ENCODE measurements at regions not wholly inside any gene's neighbourhood (a gene's known extent, or its start where the extent isn't known, plus 50 kb on each side); places are given as distances from the start of the nearest gene placed in this dataset.

GRCh38 chr1:234743791-234744611 lies 134.0 kb upstream of the IRF2BP2 start:
- TF ChIP-seq, protein P1, sequence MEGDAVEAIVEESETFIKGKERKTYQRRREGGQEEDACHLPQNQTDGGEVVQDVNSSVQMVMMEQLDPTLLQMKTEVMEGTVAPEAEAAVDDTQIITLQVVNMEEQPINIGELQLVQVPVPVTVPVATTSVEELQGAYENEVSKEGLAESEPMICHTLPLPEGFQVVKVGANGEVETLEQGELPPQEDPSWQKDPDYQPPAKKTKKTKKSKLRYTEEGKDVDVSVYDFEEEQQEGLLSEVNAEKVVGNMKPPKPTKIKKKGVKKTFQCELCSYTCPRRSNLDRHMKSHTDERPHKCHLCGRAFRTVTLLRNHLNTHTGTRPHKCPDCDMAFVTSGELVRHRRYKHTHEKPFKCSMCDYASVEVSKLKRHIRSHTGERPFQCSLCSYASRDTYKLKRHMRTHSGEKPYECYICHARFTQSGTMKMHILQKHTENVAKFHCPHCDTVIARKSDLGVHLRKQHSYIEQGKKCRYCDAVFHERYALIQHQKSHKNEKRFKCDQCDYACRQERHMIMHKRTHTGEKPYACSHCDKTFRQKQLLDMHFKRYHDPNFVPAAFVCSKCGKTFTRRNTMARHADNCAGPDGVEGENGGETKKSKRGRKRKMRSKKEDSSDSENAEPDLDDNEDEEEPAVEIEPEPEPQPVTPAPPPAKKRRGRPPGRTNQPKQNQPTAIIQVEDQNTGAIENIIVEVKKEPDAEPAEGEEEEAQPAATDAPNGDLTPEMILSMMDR (IDR thresholded peaks at IDR 0.05) = peak; percentile 25
- DNase-seq (ENCODE audit: extremely low spot score, unreplicated experiment) = no peak
- Mint-ChIP-seq H3K27ac (ENCODE audit: unreplicated experiment) (peak overlapping the region; percentile 77), H3K9me3 (ENCODE audit: unreplicated experiment) (no peaks in the 10 kb centered on the region), H3K36me3 (ENCODE audit: unreplicated experiment) (no peaks in the 10 kb centered on the region), H3K4me1 (ENCODE audit: unreplicated experiment) (peaks cover 34% of the 10 kb centered on the region), H3K27me3 (ENCODE audit: unreplicated experiment) (no peaks in the 10 kb centered on the region), H3K4me3 (ENCODE audit: unreplicated experiment) (peak overlapping the region; percentile 20)

DNA sequence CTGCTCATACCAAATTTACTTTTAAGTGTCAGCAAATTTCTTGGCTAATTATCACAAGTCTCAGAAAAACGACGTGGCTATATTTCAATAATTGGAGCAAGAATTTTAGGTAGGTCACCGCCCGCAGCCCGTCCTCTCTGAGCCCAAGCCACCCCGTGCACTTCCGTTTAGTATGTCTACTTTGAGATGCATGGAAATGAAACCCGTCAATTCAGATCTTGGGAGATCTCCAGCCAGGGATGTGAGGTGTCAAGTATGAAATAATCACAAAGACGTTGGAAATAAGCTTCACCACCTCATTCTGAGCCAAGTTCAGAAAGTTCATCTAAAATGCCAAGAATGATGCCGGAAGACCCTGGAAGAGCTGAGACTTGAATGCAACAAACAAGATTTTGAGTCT lies 132.6 kb upstream of the IRF2BP2 start:
- Mint-ChIP-seq H3K27ac (ENCODE audit: unreplicated experiment) (no peak overlapping the region), H3K4me1 (ENCODE audit: unreplicated experiment) (peaks cover 41% of the 10 kb centered on the region), H3K9me3 (ENCODE audit: unreplicated experiment) (no peaks in the 10 kb centered on the region), H3K27me3 (ENCODE audit: unreplicated experiment) (no peaks in the 10 kb centered on the region), H3K4me3 (ENCODE audit: unreplicated experiment) (no peak overlapping the region), H3K36me3 (ENCODE audit: unreplicated experiment) (peaks cover 2% of the 10 kb centered on the region)
- TF ChIP-seq, protein P1 (IDR thresholded peaks at IDR 0.05) = no peak
- no peak for DNase-seq (ENCODE audit: extremely low spot score, unreplicated experiment)

DNA sequence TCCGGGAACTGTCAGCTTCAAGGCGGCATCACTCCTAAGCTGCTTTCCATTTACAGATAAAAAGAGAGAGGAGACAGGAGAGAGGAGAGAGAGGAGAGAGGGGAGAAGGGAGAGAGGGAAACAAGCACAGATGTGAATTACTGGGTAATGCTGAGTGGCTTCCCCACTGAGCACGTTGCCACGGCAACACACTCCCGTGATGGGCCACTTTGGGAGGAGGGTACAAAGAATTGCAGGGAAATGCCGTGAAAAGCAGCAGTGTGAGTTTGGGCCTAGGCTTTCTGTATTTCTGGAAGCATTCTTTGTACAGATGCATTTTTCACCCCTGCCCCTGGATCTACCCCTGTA lies 128.0 kb upstream of the IRF2BP2 start:
- TF ChIP-seq, protein P1 (IDR thresholded peaks at IDR 0.05) = no peak
- peaks cover 13% of the 10 kb centered on the region for H3K4me1 Mint-ChIP-seq (ENCODE audit: unreplicated experiment)
- no peak overlapping the region for H3K4me3 Mint-ChIP-seq (ENCODE audit: unreplicated experiment)
- peaks cover 2% of the 10 kb centered on the region for H3K36me3 Mint-ChIP-seq (ENCODE audit: unreplicated experiment)
- no peaks in the 10 kb centered on the region for H3K27me3 Mint-ChIP-seq (ENCODE audit: unreplicated experiment)
- peak overlapping the region; percentile 57 for H3K27ac Mint-ChIP-seq (ENCODE audit: unreplicated experiment)
- H3K9me3 Mint-ChIP-seq (ENCODE audit: unreplicated experiment) = no peaks in the 10 kb centered on the region
- no peak for DNase-seq (ENCODE audit: extremely low spot score, unreplicated experiment)

GRCh38 chr1:234735916-234736315 lies 125.9 kb upstream of the IRF2BP2 start:
- H3K36me3 Mint-ChIP-seq (ENCODE audit: unreplicated experiment) = peaks cover 2% of the 10 kb centered on the region
- no peaks in the 10 kb centered on the region for H3K27me3 Mint-ChIP-seq (ENCODE audit: unreplicated experiment)
- TF ChIP-seq, protein P1 (IDR thresholded peaks at IDR 0.05) = no peak
- H3K4me3 Mint-ChIP-seq (ENCODE audit: unreplicated experiment) = no peak overlapping the region
- no peak for DNase-seq (ENCODE audit: extremely low spot score, unreplicated experiment)
- no peak overlapping the region for H3K27ac Mint-ChIP-seq (ENCODE audit: unreplicated experiment)
- no peaks in the 10 kb centered on the region for H3K9me3 Mint-ChIP-seq (ENCODE audit: unreplicated experiment)
- H3K4me1 Mint-ChIP-seq (ENCODE audit: unreplicated experiment) = peaks cover 22% of the 10 kb centered on the region

DNA sequence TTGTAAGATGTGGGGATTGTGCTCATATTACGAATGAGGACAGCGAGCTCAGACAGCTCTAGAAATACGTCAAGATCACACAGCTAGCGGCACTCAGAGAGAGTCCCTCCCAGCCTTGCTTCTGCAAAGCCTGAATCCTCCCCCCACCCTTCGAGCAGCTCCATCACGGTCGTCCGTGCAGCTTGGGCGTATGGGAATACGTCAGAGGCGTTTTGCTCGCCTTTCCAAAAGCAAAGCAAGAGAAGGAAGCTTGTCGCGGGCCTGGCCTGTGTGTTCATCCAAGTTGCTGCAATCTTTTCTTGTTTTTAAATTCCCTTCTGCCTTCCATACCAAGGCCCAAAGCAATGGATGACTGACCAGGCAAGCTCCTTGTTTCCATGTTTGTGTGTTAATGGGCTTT lies 125.5 kb upstream of the IRF2BP2 start:
- TF ChIP-seq, protein P1 (IDR thresholded peaks at IDR 0.05) = no peak
- peaks cover 23% of the 10 kb centered on the region for H3K4me1 Mint-ChIP-seq (ENCODE audit: unreplicated experiment)
- H3K27ac Mint-ChIP-seq (ENCODE audit: unreplicated experiment) = no peak overlapping the region
- H3K4me3 Mint-ChIP-seq (ENCODE audit: unreplicated experiment) = no peak overlapping the region
- DNase-seq (ENCODE audit: extremely low spot score, unreplicated experiment) = no peak
- peaks cover 2% of the 10 kb centered on the region for H3K36me3 Mint-ChIP-seq (ENCODE audit: unreplicated experiment)
- no peaks in the 10 kb centered on the region for H3K27me3 Mint-ChIP-seq (ENCODE audit: unreplicated experiment)
- H3K9me3 Mint-ChIP-seq (ENCODE audit: unreplicated experiment) = no peaks in the 10 kb centered on the region

Measured in osteocyte (in vitro differentiated cells).